ENCODE measurements at regions not wholly inside any gene's neighbourhood (a gene's known extent, or its start where the extent isn't known, plus 50 kb on each side); places are given as distances from the start of the nearest gene placed in this dataset.

- no peaks in the 10 kb centered on the region for H3K4me1 Mint-ChIP-seq (ENCODE audit: low read depth)
- no peaks in the 10 kb centered on the region for H3K9me3 Mint-ChIP-seq (ENCODE audit: insufficient read depth)
- no peak overlapping the region for H3K27ac Mint-ChIP-seq
- H3K27me3 Mint-ChIP-seq (ENCODE audit: low read depth): peaks cover 2% of the 10 kb centered on the region
- H3K4me3 Mint-ChIP-seq: no peak overlapping the region
- no peaks in the 10 kb centered on the region for H3K36me3 Mint-ChIP-seq (ENCODE audit: low read depth)
- ATAC-seq (no peak), DNase-seq (no peak)
- POLR2A ChIA-PET: no interaction called here
- CTCF ChIA-PET: no interaction called here
These were observed 110.8 kb upstream of the NOCT start for GRCh38 chr4:138904793-138905192.

- H3K36me3 Mint-ChIP-seq (ENCODE audit: low read depth): no peaks in the 10 kb centered on the region
- no peak for DNase-seq
These were observed 112.4 kb upstream of the NOCT start for GRCh38 chr4:138903185-138903584.

GRCh38 chr4:138902705-138903104 is 112.9 kb upstream of the NOCT start:
- Mint-ChIP-seq H3K36me3 (ENCODE audit: low read depth) (no peaks in the 10 kb centered on the region), H3K4me1 (ENCODE audit: low read depth) (peaks cover 2% of the 10 kb centered on the region), H3K4me3 (no peak overlapping the region), H3K27me3 (ENCODE audit: low read depth) (no peaks in the 10 kb centered on the region), H3K27ac (no peak overlapping the region), H3K9me3 (ENCODE audit: insufficient read depth) (no peaks in the 10 kb centered on the region)
- POLR2A ChIA-PET: no interaction called here
- no peak for DNase-seq
- CTCF ChIA-PET: no interaction called here
- ATAC-seq: no peak

More at GRCh38 chr4:138903185-138903584, 112.4 kb upstream of the NOCT start:
- POLR2A ChIA-PET: no interaction called here
- H3K4me3 Mint-ChIP-seq: no peak overlapping the region
- no peaks in the 10 kb centered on the region for H3K27me3 Mint-ChIP-seq (ENCODE audit: low read depth)
- no peaks in the 10 kb centered on the region for H3K4me1 Mint-ChIP-seq (ENCODE audit: low read depth)
- H3K27ac Mint-ChIP-seq: no peak overlapping the region
- ATAC-seq: no peak
- CTCF ChIA-PET: no interaction called here
- no peaks in the 10 kb centered on the region for H3K9me3 Mint-ChIP-seq (ENCODE audit: insufficient read depth)

GRCh38 chr4:138901177-138901576 is 114.4 kb upstream of the NOCT start:
- DNase-seq: no peak
- Mint-ChIP-seq H3K27ac (no peak overlapping the region), H3K9me3 (ENCODE audit: insufficient read depth) (no peaks in the 10 kb centered on the region), H3K27me3 (ENCODE audit: low read depth) (peaks cover 3% of the 10 kb centered on the region), H3K4me3 (no peak overlapping the region), H3K4me1 (ENCODE audit: low read depth) (peaks cover 4% of the 10 kb centered on the region), H3K36me3 (ENCODE audit: low read depth) (no peaks in the 10 kb centered on the region)
- POLR2A ChIA-PET: no interaction called here
- ATAC-seq: no peak
- CTCF ChIA-PET: no interaction called here

- CTCF ChIA-PET: no interaction called here
- DNase-seq (no peak), ATAC-seq (no peak)
- H3K36me3 Mint-ChIP-seq (ENCODE audit: low read depth): no peaks in the 10 kb centered on the region
- peaks cover 4% of the 10 kb centered on the region for H3K4me1 Mint-ChIP-seq (ENCODE audit: low read depth)
- H3K9me3 Mint-ChIP-seq (ENCODE audit: insufficient read depth): no peaks in the 10 kb centered on the region
- H3K27ac Mint-ChIP-seq: no peak overlapping the region
- peaks cover 3% of the 10 kb centered on the region for H3K27me3 Mint-ChIP-seq (ENCODE audit: low read depth)
- no peak overlapping the region for H3K4me3 Mint-ChIP-seq
- POLR2A ChIA-PET: interaction anchor here (1.0 kb wide), 1 partner anchor 10 kb away, joined by 3 read pairs; no protein-coding TSS in a partner anchor
These were observed 115.6 kb upstream of the NOCT start for GRCh38 chr4:138899999-138900398.

GRCh38 chr4:138898282-138898681 is 117.3 kb upstream of the NOCT start:
- Mint-ChIP-seq H3K4me3 (no peak overlapping the region), H3K9me3 (ENCODE audit: insufficient read depth) (no peaks in the 10 kb centered on the region), H3K27ac (no peak overlapping the region), H3K4me1 (ENCODE audit: low read depth) (peaks cover 4% of the 10 kb centered on the region), H3K27me3 (ENCODE audit: low read depth) (peaks cover 3% of the 10 kb centered on the region), H3K36me3 (ENCODE audit: low read depth) (no peaks in the 10 kb centered on the region)
- CTCF ChIA-PET: no interaction called here
- no peak for ATAC-seq
- DNase-seq: no peak
- POLR2A ChIA-PET: no interaction called here

- CTCF ChIA-PET: no interaction called here
These were observed 117.8 kb upstream of the NOCT start for GRCh38 chr4:138897811-138898226.

GRCh38 chr4:138894709-138895108 is 120.9 kb upstream of the NOCT start:
- DNase-seq (no peak), ATAC-seq (no peak)
- ChIA-PET POLR2A (no interaction called here), CTCF (no interaction called here)
- peaks cover 4% of the 10 kb centered on the region for H3K4me1 Mint-ChIP-seq (ENCODE audit: low read depth)
- no peaks in the 10 kb centered on the region for H3K9me3 Mint-ChIP-seq (ENCODE audit: insufficient read depth)
- peaks cover 3% of the 10 kb centered on the region for H3K27me3 Mint-ChIP-seq (ENCODE audit: low read depth)
- H3K36me3 Mint-ChIP-seq (ENCODE audit: low read depth): no peaks in the 10 kb centered on the region
- H3K4me3 Mint-ChIP-seq: no peak overlapping the region
- no peak overlapping the region for H3K27ac Mint-ChIP-seq

More at GRCh38 chr4:138897811-138898226, 117.8 kb upstream of the NOCT start:
- Mint-ChIP-seq H3K4me1 (ENCODE audit: low read depth) (peaks cover 4% of the 10 kb centered on the region), H3K27me3 (ENCODE audit: low read depth) (peaks cover 3% of the 10 kb centered on the region), H3K27ac (no peak overlapping the region), H3K9me3 (ENCODE audit: insufficient read depth) (no peaks in the 10 kb centered on the region), H3K4me3 (no peak overlapping the region), H3K36me3 (ENCODE audit: low read depth) (no peaks in the 10 kb centered on the region)
- DNase-seq (no peak), ATAC-seq (no peak)
- POLR2A ChIA-PET: no interaction called here

- Mint-ChIP-seq H3K27me3 (ENCODE audit: low read depth) (peaks cover 5% of the 10 kb centered on the region), H3K27ac (no peak overlapping the region), H3K4me1 (ENCODE audit: low read depth) (peaks cover 4% of the 10 kb centered on the region), H3K36me3 (ENCODE audit: low read depth) (no peaks in the 10 kb centered on the region), H3K9me3 (ENCODE audit: insufficient read depth) (no peaks in the 10 kb centered on the region), H3K4me3 (no peak overlapping the region)
- no peak for DNase-seq
- no peak for ATAC-seq
- POLR2A ChIA-PET: no interaction called here
- CTCF ChIA-PET: no interaction called here
These were observed 121.6 kb upstream of the NOCT start for GRCh38 chr4:138894011-138894410.

GRCh38 chr4:138892483-138893407 is 122.8 kb upstream of the NOCT start:
- Mint-ChIP-seq H3K27ac (no peak overlapping the region), H3K9me3 (ENCODE audit: insufficient read depth) (no peaks in the 10 kb centered on the region), H3K4me1 (ENCODE audit: low read depth) (peaks cover 2% of the 10 kb centered on the region), H3K36me3 (ENCODE audit: low read depth) (no peaks in the 10 kb centered on the region), H3K27me3 (ENCODE audit: low read depth) (peaks cover 7% of the 10 kb centered on the region), H3K4me3 (no peak overlapping the region)
- ChIA-PET POLR2A (no interaction called here), CTCF (no interaction called here)
- DNase-seq (no peak), ATAC-seq (no peak)

- DNase-seq (no peak), ATAC-seq (no peak)
- ChIA-PET POLR2A (no interaction called here), CTCF (no interaction called here)
- H3K36me3 Mint-ChIP-seq (ENCODE audit: low read depth): no peaks in the 10 kb centered on the region
- no peak overlapping the region for H3K27ac Mint-ChIP-seq
- no peaks in the 10 kb centered on the region for H3K4me1 Mint-ChIP-seq (ENCODE audit: low read depth)
- H3K4me3 Mint-ChIP-seq: no peak overlapping the region
- H3K9me3 Mint-ChIP-seq (ENCODE audit: insufficient read depth): no peaks in the 10 kb centered on the region
- peaks cover 4% of the 10 kb centered on the region for H3K27me3 Mint-ChIP-seq (ENCODE audit: low read depth)
These were observed 124.0 kb upstream of the NOCT start for GRCh38 chr4:138891631-138892031.

- POLR2A ChIA-PET: no interaction called here
- Mint-ChIP-seq H3K9me3 (ENCODE audit: insufficient read depth) (no peaks in the 10 kb centered on the region), H3K4me3 (no peak overlapping the region), H3K27me3 (ENCODE audit: low read depth) (peaks cover 4% of the 10 kb centered on the region), H3K27ac (no peak overlapping the region), H3K36me3 (ENCODE audit: low read depth) (no peaks in the 10 kb centered on the region), H3K4me1 (ENCODE audit: low read depth) (no peaks in the 10 kb centered on the region)
- CTCF ChIA-PET: no interaction called here
- no peak for ATAC-seq
- no peak for DNase-seq
These were observed 124.5 kb upstream of the NOCT start for GRCh38 chr4:138890891-138891570.

Data from activated CD8-positive, alpha-beta T cell treated with anti-CD3 and anti-CD28 coated beads, Interleukin-2, amount 10 ng/mL, durations not matched to agents 7 days and 5 days (primary cell).